DND-41 (cell line): ENCODE measurements at regions not wholly inside any gene's neighbourhood (a gene's known extent, or its start where the extent isn't known, plus 50 kb on each side); places are given as distances from the start of the nearest gene placed in this dataset.

Source experiments
- ATAC-seq: fragments of 200-7000 bp; cut with Tn5 transposase; 3 replicates; pipeline ENCODE4 v1.9.1; 2021; ENCODE audit warnings: low read depth; ENCODE audit not compliant: insufficient read depth
- DNase-seq: peaks from one replicate; pipeline ENCODE4 v3.0.0-alpha.2; 2020
- H2AFZ ChIP-seq: 2 replicates; pipeline ENCODE4 v1.6.0; 2012; ENCODE audit warnings: low read depth, low read length
- H3K27ac ChIP-seq: 2 replicates; pipeline ENCODE4 v1.5.1; 2012; ENCODE audit warnings: low read length, inconsistent platforms
- H3K27me3 ChIP-seq: fragments of 200-600 bp; sonication (generic); 2 replicates; pipeline ENCODE4 v1.6.0; 2012; ENCODE audit warnings: low read length, mild to moderate bottlenecking, inconsistent platforms; ENCODE audit not compliant: insufficient read depth, poor library complexity
- H3K36me3 ChIP-seq: 2 replicates; pipeline ENCODE4 v1.5.1; 2012; ENCODE audit warnings: low read length, inconsistent platforms; ENCODE audit not compliant: insufficient read depth
- H3K4me1 ChIP-seq: 2 replicates; pipeline ENCODE4 v1.5.1; 2012; ENCODE audit warnings: mild to moderate bottlenecking, low read length; ENCODE audit not compliant: insufficient read depth
- H3K4me2 ChIP-seq: 2 replicates; pipeline ENCODE4 v1.6.0; 2012; ENCODE audit warnings: mild to moderate bottlenecking, moderate library complexity, low read length, inconsistent platforms; ENCODE audit not compliant: insufficient read depth
- H3K4me3 ChIP-seq, 2 experiments: fragments of 200-600 bp in 1 of 2; shearing (Covaris generic) in 1 of 2; 2 replicates each; pipeline ENCODE4 v1.5.1; 2012 to 2016; ENCODE audit warnings: inconsistent platforms in 2 of 2, low read length in 2 of 2, mild to moderate bottlenecking in 2 of 2, low read depth in 1 of 2, moderate library complexity in 1 of 2
- H3K79me2 ChIP-seq: 2 replicates; pipeline ENCODE4 v1.6.0; 2012; ENCODE audit warnings: low read length, inconsistent platforms; ENCODE audit not compliant: insufficient read depth
- H3K9ac ChIP-seq: 2 replicates; pipeline ENCODE4 v1.6.0; 2012; ENCODE audit warnings: low read depth, mild to moderate bottlenecking, inconsistent platforms, low read length, moderate library complexity
- H3K9me3 ChIP-seq: 2 replicates; pipeline ENCODE4 v1.5.1; 2012; ENCODE audit warnings: low read length, moderate library complexity, mild to moderate bottlenecking, inconsistent platforms; ENCODE audit not compliant: insufficient read depth, severe bottlenecking
- H4K20me1 ChIP-seq: 2 replicates; pipeline ENCODE4 v1.6.0; 2012; ENCODE audit warnings: low read length; ENCODE audit not compliant: insufficient read depth
- EZH2 ChIP-seq: IDR thresholded peaks from 3 replicates; pipeline ENCODE4 v1.6.1; 2012; ENCODE audit warnings: borderline replicate concordance, low read depth, mild to moderate bottlenecking, moderate library complexity, low read length, inconsistent platforms; ENCODE audit not compliant: severe bottlenecking
- TF ChIP-seq, protein P1 (sequence below): IDR thresholded peaks from 2 replicates; pipeline ENCODE4 v1.5.1; 2012; ENCODE audit warnings: borderline replicate concordance, low read length, moderate library complexity, mild to moderate bottlenecking; ENCODE audit not compliant: poor library complexity, severe bottlenecking; ENCODE audit errors: extremely low read depth

DNA sequence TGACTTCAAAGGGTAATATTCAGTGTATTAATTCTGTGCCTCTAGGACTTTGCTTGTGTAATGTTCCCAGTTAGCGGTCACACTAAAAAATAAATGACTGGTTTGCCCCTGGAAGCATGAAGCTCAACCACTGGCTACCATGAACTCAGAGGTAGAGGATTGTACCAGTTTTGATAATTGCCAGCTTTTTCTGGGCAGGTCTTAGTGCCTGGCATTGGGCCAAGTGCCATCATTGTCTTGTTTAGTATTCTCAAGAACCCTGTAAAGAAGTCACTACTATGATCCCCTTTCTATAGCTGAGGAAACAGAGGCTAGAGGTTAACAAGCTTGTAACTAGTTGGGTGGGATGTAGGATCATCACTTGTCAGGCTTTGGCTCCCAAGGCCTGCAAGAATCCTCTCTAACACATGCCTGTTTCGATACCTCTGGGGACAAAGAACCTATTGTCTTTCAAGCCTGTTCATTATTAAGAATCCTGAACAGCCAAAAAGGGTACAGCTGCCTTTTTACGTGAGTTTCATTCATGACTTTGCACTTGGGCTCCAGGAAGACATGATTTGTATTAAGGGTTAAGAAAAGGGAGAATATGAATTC is 121.9 kb upstream of the JUN start:
- Histone ChIP-seq H3K9me3 (no peaks in the 10 kb centered on the region), H2AFZ (no peak overlapping the region), H3K4me3 (no peak overlapping the region), H3K36me3 (no peaks in the 10 kb centered on the region), H3K27me3 (no peaks in the 10 kb centered on the region), H3K27ac (no peak overlapping the region), H3K4me2 (no peak overlapping the region), H3K9ac (no peak overlapping the region), H3K79me2 (no peaks in the 10 kb centered on the region), H4K20me1 (no peaks in the 10 kb centered on the region), H3K4me1 (peaks cover 14% of the 10 kb centered on the region)
- TF ChIP-seq, protein P1, sequence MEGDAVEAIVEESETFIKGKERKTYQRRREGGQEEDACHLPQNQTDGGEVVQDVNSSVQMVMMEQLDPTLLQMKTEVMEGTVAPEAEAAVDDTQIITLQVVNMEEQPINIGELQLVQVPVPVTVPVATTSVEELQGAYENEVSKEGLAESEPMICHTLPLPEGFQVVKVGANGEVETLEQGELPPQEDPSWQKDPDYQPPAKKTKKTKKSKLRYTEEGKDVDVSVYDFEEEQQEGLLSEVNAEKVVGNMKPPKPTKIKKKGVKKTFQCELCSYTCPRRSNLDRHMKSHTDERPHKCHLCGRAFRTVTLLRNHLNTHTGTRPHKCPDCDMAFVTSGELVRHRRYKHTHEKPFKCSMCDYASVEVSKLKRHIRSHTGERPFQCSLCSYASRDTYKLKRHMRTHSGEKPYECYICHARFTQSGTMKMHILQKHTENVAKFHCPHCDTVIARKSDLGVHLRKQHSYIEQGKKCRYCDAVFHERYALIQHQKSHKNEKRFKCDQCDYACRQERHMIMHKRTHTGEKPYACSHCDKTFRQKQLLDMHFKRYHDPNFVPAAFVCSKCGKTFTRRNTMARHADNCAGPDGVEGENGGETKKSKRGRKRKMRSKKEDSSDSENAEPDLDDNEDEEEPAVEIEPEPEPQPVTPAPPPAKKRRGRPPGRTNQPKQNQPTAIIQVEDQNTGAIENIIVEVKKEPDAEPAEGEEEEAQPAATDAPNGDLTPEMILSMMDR: no peak
- TF ChIP-seq EZH2: no peak
- ATAC-seq (no peak), DNase-seq (no peak)

DNA sequence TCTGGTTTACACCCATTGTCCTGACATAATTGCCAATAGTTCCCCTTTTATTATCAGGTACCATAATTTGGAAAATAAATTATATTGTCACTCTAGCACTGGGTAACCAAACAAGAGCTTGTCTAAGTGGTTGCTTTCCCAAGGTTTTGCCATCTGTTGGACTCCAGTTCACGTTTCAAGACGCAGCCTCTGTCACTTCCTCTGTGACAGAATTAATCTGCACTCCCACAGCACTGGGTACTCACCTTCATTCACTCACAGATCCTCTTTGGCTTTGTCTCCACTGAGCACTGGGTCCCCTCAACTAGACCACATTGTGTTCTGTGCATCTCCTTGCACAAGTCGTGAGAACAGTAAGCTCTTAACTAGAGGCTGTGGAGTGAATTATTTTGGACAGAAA is 123.6 kb upstream of the JUN start:
- Histone ChIP-seq H4K20me1 (no peaks in the 10 kb centered on the region), H3K4me1 (peaks cover 14% of the 10 kb centered on the region), H3K9me3 (no peaks in the 10 kb centered on the region), H3K36me3 (no peaks in the 10 kb centered on the region), H3K9ac (no peak overlapping the region), H3K4me2 (no peak overlapping the region), H2AFZ (no peak overlapping the region), H3K27ac (no peak overlapping the region), H3K27me3 (no peaks in the 10 kb centered on the region), H3K79me2 (no peaks in the 10 kb centered on the region), H3K4me3 (no peak overlapping the region)
- DNase-seq (no peak), ATAC-seq (no peak)
- TF ChIP-seq, protein P1: no peak
- TF ChIP-seq EZH2: no peak

DNA sequence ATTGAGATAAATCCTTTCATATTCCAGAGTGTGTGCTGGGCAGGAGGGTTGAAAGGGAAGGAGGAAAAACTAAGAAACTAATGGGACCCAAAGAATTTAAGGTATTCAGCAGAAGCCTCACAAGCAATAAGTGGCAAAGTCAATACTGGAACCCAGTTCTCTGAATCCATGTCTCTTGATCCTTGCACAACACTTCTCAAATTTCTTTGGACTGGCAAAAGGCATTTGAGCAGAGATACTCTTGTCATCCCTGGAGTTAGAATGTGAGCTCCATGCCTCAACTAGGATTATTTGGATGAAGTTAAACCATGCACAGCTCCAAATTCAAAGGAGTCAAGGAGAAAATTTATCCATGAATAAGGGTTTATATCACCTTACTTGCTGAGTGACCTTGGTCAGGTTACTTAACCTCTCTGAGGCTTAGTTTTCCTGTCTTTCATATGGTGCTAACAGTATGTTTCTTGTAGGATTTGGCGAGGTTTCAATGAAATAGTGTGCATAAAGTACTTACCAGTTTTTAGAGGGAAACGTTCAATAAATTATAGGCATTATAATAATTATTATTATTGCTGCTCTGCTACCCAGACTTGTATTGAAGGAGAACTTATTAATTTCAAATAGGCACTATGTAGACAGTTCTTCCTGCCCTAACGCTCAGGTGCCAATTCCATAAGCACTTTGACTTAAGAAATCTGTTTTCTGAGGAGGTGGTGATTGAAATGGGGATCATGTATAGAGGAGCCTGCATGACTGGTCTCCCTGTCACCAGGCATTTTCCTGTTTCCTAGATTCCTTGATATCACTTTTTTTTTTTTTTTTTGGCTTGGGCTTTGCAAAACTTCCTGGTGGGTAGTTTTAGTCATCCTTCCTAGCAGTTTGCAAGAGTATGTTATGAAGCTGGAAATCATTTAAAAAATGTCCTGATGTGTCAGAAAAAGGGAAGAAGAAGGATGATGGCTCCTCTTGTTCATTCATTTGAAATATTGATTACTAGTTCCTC is 125.0 kb upstream of the JUN start:
- TF ChIP-seq EZH2: no peak
- TF ChIP-seq, protein P1: no peak
- Histone ChIP-seq H3K4me1 (peaks cover 6% of the 10 kb centered on the region), H3K36me3 (no peaks in the 10 kb centered on the region), H3K9ac (no peak overlapping the region), H3K27me3 (no peaks in the 10 kb centered on the region), H3K4me2 (no peak overlapping the region), H3K79me2 (no peaks in the 10 kb centered on the region), H4K20me1 (no peaks in the 10 kb centered on the region), H3K4me3 (no peak overlapping the region), H2AFZ (no peak overlapping the region), H3K27ac (no peak overlapping the region), H3K9me3 (no peaks in the 10 kb centered on the region)
- no peak for DNase-seq
- no peak for ATAC-seq
